AG04449 (cell line): ENCODE measurements at regions not wholly inside any gene's neighbourhood (a gene's known extent, or its start where the extent isn't known, plus 50 kb on each side); places are given as distances from the start of the nearest gene placed in this dataset.

Source experiments
- CTCF ChIA-PET: fragments of 350-600 bp; formaldehyde crosslinking; extraction: SDS; loops from one replicate; lab custom pipeline; 2021; ENCODE audit warnings: antibody characterized with exemption; lab: Yijun Ruan, JAX
- POLR2A ChIA-PET: fragments of 400-600, 350-600 bp; formaldehyde crosslinking; extraction: SDS; loops from one replicate; lab custom pipeline; 2020; ENCODE audit warnings: antibody characterized with exemption, inconsistent platforms; lab: Yijun Ruan, JAX
- DNase-seq: peaks from one replicate; pipeline ENCODE4 v3.0.0-alpha.2; 2010; ENCODE audit warnings: low read depth, low spot score
- H3K4me3 ChIP-seq: 2 replicates; pipeline ENCODE4 v1.5.1; 2011; ENCODE audit warnings: low read depth, mild to moderate bottlenecking, control low read depth, low read length
- CTCF ChIP-seq: IDR thresholded peaks from one replicate; pipeline ENCODE4 v1.5.1; 2011; ENCODE audit warnings: mild to moderate bottlenecking, moderate library complexity, low read length, control low read depth, inconsistent platforms; ENCODE audit not compliant: insufficient read depth; ENCODE audit errors: missing control alignments

- DNase-seq = no peak
- CTCF ChIA-PET = no interaction called here
- H3K4me3 ChIP-seq = no peak overlapping the region
- POLR2A ChIA-PET = no interaction called here
- no peak for TF ChIP-seq CTCF
Measured at GRCh38 chr2:154992826-154993225, 294.3 kb downstream of the KCNJ3 start.

- CTCF ChIA-PET = no interaction called here
- POLR2A ChIA-PET = no interaction called here
- no peak overlapping the region for H3K4me3 ChIP-seq
- no peak for TF ChIP-seq CTCF
- DNase-seq = no peak
Measured at GRCh38 chr2:154978710-154979109, 280.2 kb downstream of the KCNJ3 start.

DNA sequence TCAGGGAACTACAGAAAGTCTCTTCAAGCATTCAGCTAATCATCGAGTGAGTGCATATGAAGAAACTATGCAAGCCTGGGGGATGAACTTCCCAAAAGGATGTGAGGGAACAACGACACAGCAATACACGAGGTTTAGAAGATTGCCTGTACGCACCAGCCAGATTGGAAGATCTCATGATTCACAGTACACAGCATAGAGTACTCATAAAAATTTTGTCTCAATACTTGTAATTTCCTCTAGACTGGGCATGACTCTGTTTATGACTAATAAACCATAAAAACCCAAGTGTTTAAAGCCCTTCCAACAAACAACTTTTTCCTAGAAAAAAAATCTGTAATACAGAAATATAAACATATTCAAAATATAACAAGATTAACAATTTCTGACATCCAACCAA lies 279.7 kb downstream of the KCNJ3 start:
- ChIA-PET POLR2A (no interaction called here), CTCF (no interaction called here)
- TF ChIP-seq CTCF = no peak
- no peak for DNase-seq
- H3K4me3 ChIP-seq = no peak overlapping the region

GRCh38 chr2:154974041-154974440 lies 275.5 kb downstream of the KCNJ3 start:
- DNase-seq = no peak
- POLR2A ChIA-PET = no interaction called here
- TF ChIP-seq CTCF = no peak
- no peak overlapping the region for H3K4me3 ChIP-seq
- CTCF ChIA-PET = no interaction called here

DNA sequence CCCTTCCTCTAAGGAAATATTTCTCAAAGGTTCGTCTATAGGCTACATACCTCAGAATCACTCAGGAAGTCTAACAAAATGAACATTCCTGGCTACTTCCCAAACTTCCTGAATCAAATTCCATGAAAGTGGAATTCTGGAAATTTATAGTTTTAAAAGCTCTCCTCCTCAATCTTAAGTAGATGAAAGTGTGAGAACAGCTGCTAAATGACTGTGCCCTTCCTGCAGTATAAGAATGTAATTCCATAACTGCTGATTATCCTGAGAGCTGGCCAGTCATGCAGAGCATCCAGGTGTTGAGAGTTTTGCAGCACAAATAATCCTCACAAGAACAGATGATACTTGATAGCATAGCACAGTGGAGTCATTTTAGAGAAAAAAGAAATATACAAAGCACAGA lies 265.0 kb downstream of the KCNJ3 start:
- H3K4me3 ChIP-seq = no peak overlapping the region
- TF ChIP-seq CTCF = no peak
- no peak for DNase-seq
- CTCF ChIA-PET = no interaction called here
- POLR2A ChIA-PET = no interaction called here

DNA sequence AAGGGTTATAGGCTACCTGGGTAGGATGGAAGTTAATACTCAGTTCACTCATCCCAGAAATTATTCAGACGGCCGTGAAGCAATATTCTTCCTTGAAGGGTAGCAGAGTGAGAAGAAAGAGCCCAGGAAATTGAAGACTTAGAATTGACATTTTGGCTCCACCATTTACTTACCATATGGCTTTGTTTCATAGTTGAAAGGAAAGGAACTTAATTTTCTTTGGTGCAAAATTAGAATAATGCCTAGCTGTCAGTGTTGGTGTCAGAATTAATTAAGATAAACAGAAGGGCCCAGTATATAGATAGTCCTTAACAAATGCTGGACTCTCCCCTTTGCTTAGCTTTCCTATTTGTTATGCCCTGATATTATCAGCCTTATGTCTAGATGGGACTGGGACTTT lies 263.2 kb downstream of the KCNJ3 start:
- ChIA-PET POLR2A (no interaction called here), CTCF (no interaction called here)
- no peak overlapping the region for H3K4me3 ChIP-seq
- TF ChIP-seq CTCF = no peak
- no peak for DNase-seq
